ENCODE measurements at regions not wholly inside any gene's neighbourhood (a gene's known extent, or its start where the extent isn't known, plus 50 kb on each side); places are given as distances from the start of the nearest gene placed in this dataset.
A peak's percentile ranks its signal among the peaks of the same experiment; 100 is the strongest.

- DNase-seq = no peak
- H3K4me1 Mint-ChIP-seq (ENCODE audit: low read depth) = no peaks in the 10 kb centered on the region
- H3K4me3 Mint-ChIP-seq = no peak overlapping the region
- no peaks in the 10 kb centered on the region for H3K36me3 Mint-ChIP-seq (ENCODE audit: low read depth)
- no peak overlapping the region for H3K27ac Mint-ChIP-seq
- no peaks in the 10 kb centered on the region for H3K9me3 Mint-ChIP-seq
- H3K27me3 Mint-ChIP-seq = peaks cover 16% of the 10 kb centered on the region
These were observed 170.3 kb downstream of the FOXL1 start for GRCh38 chr16:86748652-86749051.

GRCh38 chr16:86751076-86752030 lies 173.0 kb downstream of the FOXL1 start:
- H3K4me1 Mint-ChIP-seq (ENCODE audit: low read depth) = no peaks in the 10 kb centered on the region
- DNase-seq = no peak
- H3K4me3 Mint-ChIP-seq = no peak overlapping the region
- H3K27ac Mint-ChIP-seq = no peak overlapping the region
- H3K27me3 Mint-ChIP-seq = peaks cover 13% of the 10 kb centered on the region
- no peaks in the 10 kb centered on the region for H3K9me3 Mint-ChIP-seq
- no peaks in the 10 kb centered on the region for H3K36me3 Mint-ChIP-seq (ENCODE audit: low read depth)

GRCh38 chr16:86752582-86753175 lies 174.3 kb downstream of the FOXL1 start:
- Mint-ChIP-seq H3K27ac (no peak overlapping the region), H3K4me3 (no peak overlapping the region), H3K27me3 (peaks cover 14% of the 10 kb centered on the region), H3K9me3 (no peaks in the 10 kb centered on the region), H3K36me3 (ENCODE audit: low read depth) (no peaks in the 10 kb centered on the region), H3K4me1 (ENCODE audit: low read depth) (no peaks in the 10 kb centered on the region)
- DNase-seq = no peak

- no peaks in the 10 kb centered on the region for H3K4me1 Mint-ChIP-seq (ENCODE audit: low read depth)
- H3K27ac Mint-ChIP-seq = no peak overlapping the region
- peaks cover 14% of the 10 kb centered on the region for H3K27me3 Mint-ChIP-seq
- no peak for DNase-seq
- no peaks in the 10 kb centered on the region for H3K36me3 Mint-ChIP-seq (ENCODE audit: low read depth)
- H3K9me3 Mint-ChIP-seq = no peaks in the 10 kb centered on the region
- no peak overlapping the region for H3K4me3 Mint-ChIP-seq
These were observed 175.1 kb downstream of the FOXL1 start for GRCh38 chr16:86753399-86753798.

- DNase-seq = no peak
- Mint-ChIP-seq H3K27me3 (peaks cover 32% of the 10 kb centered on the region), H3K9me3 (no peaks in the 10 kb centered on the region), H3K36me3 (ENCODE audit: low read depth) (no peaks in the 10 kb centered on the region), H3K27ac (no peak overlapping the region), H3K4me1 (ENCODE audit: low read depth) (no peaks in the 10 kb centered on the region), H3K4me3 (no peak overlapping the region)
These were observed 177.2 kb downstream of the FOXL1 start for GRCh38 chr16:86755571-86756006.

- no peak overlapping the region for H3K4me3 Mint-ChIP-seq
- H3K27me3 Mint-ChIP-seq = peaks cover 45% of the 10 kb centered on the region
- H3K36me3 Mint-ChIP-seq (ENCODE audit: low read depth) = no peaks in the 10 kb centered on the region
These were observed 178.7 kb downstream of the FOXL1 start for GRCh38 chr16:86756882-86757703.

GRCh38 chr16:86757704-86758040 lies 179.3 kb downstream of the FOXL1 start:
- H3K9me3 Mint-ChIP-seq = no peaks in the 10 kb centered on the region
- no peaks in the 10 kb centered on the region for H3K4me1 Mint-ChIP-seq (ENCODE audit: low read depth)
- H3K4me3 Mint-ChIP-seq = no peak overlapping the region
- no peaks in the 10 kb centered on the region for H3K36me3 Mint-ChIP-seq (ENCODE audit: low read depth)
- no peak for DNase-seq
- H3K27me3 Mint-ChIP-seq = peaks cover 51% of the 10 kb centered on the region
- no peak overlapping the region for H3K27ac Mint-ChIP-seq

More at GRCh38 chr16:86756882-86757703, 178.7 kb downstream of the FOXL1 start:
- H3K27ac Mint-ChIP-seq = no peak overlapping the region
- no peaks in the 10 kb centered on the region for H3K9me3 Mint-ChIP-seq
- no peak for DNase-seq
- no peaks in the 10 kb centered on the region for H3K4me1 Mint-ChIP-seq (ENCODE audit: low read depth)

- no peak for DNase-seq
- Mint-ChIP-seq H3K27ac (no peak overlapping the region), H3K4me1 (ENCODE audit: low read depth) (no peaks in the 10 kb centered on the region), H3K9me3 (no peaks in the 10 kb centered on the region), H3K4me3 (no peak overlapping the region), H3K27me3 (peaks cover 55% of the 10 kb centered on the region), H3K36me3 (ENCODE audit: low read depth) (no peaks in the 10 kb centered on the region)
These were observed 180.6 kb downstream of the FOXL1 start for GRCh38 chr16:86758932-86759331.

GRCh38 chr16:86761111-86762031 lies 183.0 kb downstream of the FOXL1 start:
- Mint-ChIP-seq H3K27me3 (peaks cover 61% of the 10 kb centered on the region), H3K9me3 (no peaks in the 10 kb centered on the region), H3K4me1 (ENCODE audit: low read depth) (no peaks in the 10 kb centered on the region), H3K36me3 (ENCODE audit: low read depth) (no peaks in the 10 kb centered on the region), H3K4me3 (no peak overlapping the region), H3K27ac (no peak overlapping the region)
- DNase-seq = peak; percentile 63

- Mint-ChIP-seq H3K27me3 (peaks cover 66% of the 10 kb centered on the region), H3K27ac (no peak overlapping the region), H3K4me1 (ENCODE audit: low read depth) (no peaks in the 10 kb centered on the region), H3K9me3 (no peaks in the 10 kb centered on the region), H3K4me3 (no peak overlapping the region), H3K36me3 (ENCODE audit: low read depth) (no peaks in the 10 kb centered on the region)
- no peak for DNase-seq
These were observed 183.7 kb downstream of the FOXL1 start for GRCh38 chr16:86762095-86762494.

- Mint-ChIP-seq H3K36me3 (ENCODE audit: low read depth) (no peaks in the 10 kb centered on the region), H3K27me3 (peaks cover 63% of the 10 kb centered on the region), H3K9me3 (no peaks in the 10 kb centered on the region), H3K4me1 (ENCODE audit: low read depth) (no peaks in the 10 kb centered on the region), H3K4me3 (no peak overlapping the region), H3K27ac (no peak overlapping the region)
- DNase-seq = no peak
These were observed 185.5 kb downstream of the FOXL1 start for GRCh38 chr16:86763819-86764218.

- Mint-ChIP-seq H3K4me1 (ENCODE audit: low read depth) (no peaks in the 10 kb centered on the region), H3K27me3 (peaks cover 62% of the 10 kb centered on the region), H3K9me3 (no peaks in the 10 kb centered on the region), H3K4me3 (no peak overlapping the region), H3K27ac (no peak overlapping the region), H3K36me3 (ENCODE audit: low read depth) (no peaks in the 10 kb centered on the region)
- no peak for DNase-seq
These were observed 186.2 kb downstream of the FOXL1 start for GRCh38 chr16:86764551-86764950.

GRCh38 chr16:86765389-86766026 lies 187.2 kb downstream of the FOXL1 start:
- Mint-ChIP-seq H3K4me3 (no peak overlapping the region), H3K27ac (no peak overlapping the region), H3K9me3 (no peaks in the 10 kb centered on the region), H3K4me1 (ENCODE audit: low read depth) (no peaks in the 10 kb centered on the region), H3K27me3 (peaks cover 62% of the 10 kb centered on the region), H3K36me3 (ENCODE audit: low read depth) (no peaks in the 10 kb centered on the region)
- DNase-seq = no peak
